ENCODE measurements at regions not wholly inside any gene's neighbourhood (a gene's known extent, or its start where the extent isn't known, plus 50 kb on each side); places are given as distances from the start of the nearest gene placed in this dataset.

GRCh38 chr20:60959971-60960370 lies 292.1 kb upstream of the CDH4 start:
- no peak for DNase-seq (ENCODE audit: low read depth)

- no peak for DNase-seq (ENCODE audit: low read depth)
These were observed 291.6 kb upstream of the CDH4 start for GRCh38 chr20:60960500-60960899.

GRCh38 chr20:60961551-60961950 lies 290.5 kb upstream of the CDH4 start:
- no peak for DNase-seq (ENCODE audit: low read depth)

- no peak for DNase-seq (ENCODE audit: low read depth)
These were observed 289.6 kb upstream of the CDH4 start for GRCh38 chr20:60962367-60963045.

GRCh38 chr20:60963146-60963545 lies 288.9 kb upstream of the CDH4 start:
- no peak for DNase-seq (ENCODE audit: low read depth)

GRCh38 chr20:60964911-60965310 lies 287.1 kb upstream of the CDH4 start:
- DNase-seq (ENCODE audit: low read depth) = no peak

GRCh38 chr20:60966031-60966430 lies 286.0 kb upstream of the CDH4 start:
- no peak for DNase-seq (ENCODE audit: low read depth)

GRCh38 chr20:60966766-60967165 lies 285.3 kb upstream of the CDH4 start:
- DNase-seq (ENCODE audit: low read depth) = no peak

GRCh38 chr20:60967431-60968316 lies 284.4 kb upstream of the CDH4 start:
- DNase-seq (ENCODE audit: low read depth) = no peak

- no peak for DNase-seq (ENCODE audit: low read depth)
These were observed 283.0 kb upstream of the CDH4 start for GRCh38 chr20:60968853-60969720.

- no peak for DNase-seq (ENCODE audit: low read depth)
These were observed 281.5 kb upstream of the CDH4 start for GRCh38 chr20:60970601-60971000.

- no peak for DNase-seq (ENCODE audit: low read depth)
These were observed 278.0 kb upstream of the CDH4 start for GRCh38 chr20:60974022-60974421.

GRCh38 chr20:60974441-60974945 lies 277.6 kb upstream of the CDH4 start:
- no peak for DNase-seq (ENCODE audit: low read depth)

- no peak for DNase-seq (ENCODE audit: low read depth)
These were observed 275.9 kb upstream of the CDH4 start for GRCh38 chr20:60976139-60976538.

GRCh38 chr20:60976913-60977312 lies 275.1 kb upstream of the CDH4 start:
- no peak for DNase-seq (ENCODE audit: low read depth)

- no peak for DNase-seq (ENCODE audit: low read depth)
These were observed 274.2 kb upstream of the CDH4 start for GRCh38 chr20:60977901-60978300.

- DNase-seq (ENCODE audit: low read depth) = no peak
These were observed 267.4 kb upstream of the CDH4 start for GRCh38 chr20:60984666-60985065.

GRCh38 chr20:60986506-60987156 lies 265.4 kb upstream of the CDH4 start:
- no peak for DNase-seq (ENCODE audit: low read depth)

- no peak for DNase-seq (ENCODE audit: low read depth)
These were observed 262.0 kb upstream of the CDH4 start for GRCh38 chr20:60990061-60990460.

- DNase-seq (ENCODE audit: low read depth) = no peak
These were observed 261.4 kb upstream of the CDH4 start for GRCh38 chr20:60990643-60991042.

GRCh38 chr20:60993433-60994044 lies 258.5 kb upstream of the CDH4 start:
- DNase-seq (ENCODE audit: low read depth) = no peak
